MV-4-11 (cell line): ENCODE measurements at regions not wholly inside any gene's neighbourhood (a gene's known extent, or its start where the extent isn't known, plus 50 kb on each side); places are given as distances from the start of the nearest gene placed in this dataset.
"Not testable (repeated sequence)": the region's sequence is repeated elsewhere in the genome, so short reads cannot be mapped to it uniquely, and the experiment has no call there.

Experiments
- DNase-seq: peaks from one replicate; lab custom pipeline; 2025; lab: John Stamatoyannopoulos, UW

DNA sequence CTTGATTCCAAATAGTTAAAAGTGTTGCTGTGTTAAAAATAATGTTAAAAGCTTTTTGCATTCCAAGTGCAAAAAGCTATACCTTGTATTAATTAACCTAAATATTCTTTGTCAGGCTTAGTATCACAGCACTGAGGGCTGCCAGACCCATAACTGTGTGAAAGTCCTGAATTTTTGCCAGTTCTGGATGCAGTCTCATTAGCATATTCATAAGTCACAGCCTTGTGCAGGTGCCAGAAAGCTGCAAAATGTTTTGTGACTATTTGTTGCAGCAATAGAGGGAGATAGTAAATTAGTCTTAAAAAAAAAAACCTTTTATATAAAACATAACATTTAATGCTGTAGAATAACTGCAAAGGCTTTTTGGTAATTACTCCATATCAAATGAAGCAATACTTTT lies 56.6 kb downstream of the SLITRK1 start:
- DNase-seq, result no peak

DNA sequence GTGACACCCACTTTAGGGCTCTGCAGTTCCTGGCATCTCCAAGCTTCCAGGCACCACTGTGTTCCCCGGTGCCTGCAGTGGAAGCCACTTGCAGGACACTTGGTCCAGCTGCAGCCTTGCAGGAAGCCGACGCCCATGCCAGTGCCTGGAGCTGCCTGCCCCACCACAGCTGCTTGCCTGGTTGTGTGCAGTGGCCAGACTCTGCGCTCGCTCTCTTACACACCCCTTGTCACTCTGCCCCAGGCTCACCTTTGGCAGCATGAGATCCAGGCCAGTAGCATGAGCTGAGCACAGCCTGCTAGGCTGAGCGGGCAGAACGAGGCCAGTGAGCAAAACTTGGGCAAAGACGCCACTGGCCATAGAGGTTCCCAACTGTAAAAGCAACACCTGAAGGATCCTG lies 57.7 kb downstream of the SLITRK1 start:
- DNase-seq, result no peak

- no peak for DNase-seq
These were observed 58.2 kb downstream of the SLITRK1 start for GRCh38 chr13:83824120-83824519.

DNA sequence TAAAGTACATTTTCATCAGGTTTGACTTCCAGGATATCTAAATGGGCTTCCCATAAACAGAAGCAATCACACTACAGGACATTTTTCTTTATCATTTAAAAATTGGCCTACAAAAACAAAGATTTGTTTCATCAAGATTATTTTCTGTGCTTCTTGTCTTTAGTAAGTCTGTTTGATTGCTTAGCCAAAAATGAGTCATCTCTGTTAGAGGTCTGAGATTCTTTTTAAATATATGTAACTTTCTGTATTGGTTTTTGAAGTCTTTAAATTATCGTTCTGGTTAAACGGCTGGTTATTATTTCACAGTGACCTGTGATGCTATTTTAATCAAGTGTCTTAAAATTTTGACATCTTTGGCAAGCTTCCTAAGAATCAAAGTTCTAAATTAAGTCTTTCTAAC lies 62.7 kb downstream of the SLITRK1 start:
- no peak for DNase-seq

DNA sequence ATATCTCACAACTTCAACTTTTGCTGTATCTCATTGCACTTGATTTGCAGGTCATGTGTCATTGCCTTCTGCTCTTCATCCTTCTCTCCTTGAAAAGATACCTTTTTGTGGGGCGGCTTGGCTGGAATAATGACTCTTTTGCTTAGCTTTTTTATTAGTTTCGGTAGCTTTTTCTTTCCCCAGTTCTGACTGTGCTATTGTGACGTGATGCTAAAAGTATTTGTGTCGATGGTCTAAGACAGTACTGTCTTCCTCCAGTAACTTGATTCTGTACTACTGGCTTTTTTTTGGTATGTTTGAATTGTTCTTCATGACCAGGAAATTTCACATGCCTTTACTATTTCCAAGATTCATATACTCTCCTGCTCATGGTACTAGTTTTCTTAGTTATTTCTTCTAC lies 63.1 kb downstream of the SLITRK1 start:
- DNase-seq, result no peak

DNA sequence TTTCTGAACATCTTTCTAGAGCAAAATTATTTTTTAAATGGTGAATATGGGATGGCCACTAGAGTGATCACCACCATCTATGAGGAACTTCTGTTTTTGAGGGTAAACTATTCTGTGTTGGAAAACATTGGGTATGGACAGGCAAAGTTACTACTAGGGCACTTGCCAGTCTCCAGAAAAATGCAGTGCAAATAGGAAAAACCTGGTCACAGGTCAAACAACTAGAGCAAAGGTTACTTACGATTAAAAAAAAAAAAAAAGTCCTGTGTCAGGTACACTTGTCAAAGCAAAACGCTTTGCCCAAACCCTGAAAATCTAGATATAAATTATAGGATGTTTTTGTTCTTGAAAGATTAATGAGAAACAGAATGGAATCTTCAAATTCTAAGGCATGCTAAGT lies 66.2 kb downstream of the SLITRK1 start:
- DNase-seq, result no peak

DNA sequence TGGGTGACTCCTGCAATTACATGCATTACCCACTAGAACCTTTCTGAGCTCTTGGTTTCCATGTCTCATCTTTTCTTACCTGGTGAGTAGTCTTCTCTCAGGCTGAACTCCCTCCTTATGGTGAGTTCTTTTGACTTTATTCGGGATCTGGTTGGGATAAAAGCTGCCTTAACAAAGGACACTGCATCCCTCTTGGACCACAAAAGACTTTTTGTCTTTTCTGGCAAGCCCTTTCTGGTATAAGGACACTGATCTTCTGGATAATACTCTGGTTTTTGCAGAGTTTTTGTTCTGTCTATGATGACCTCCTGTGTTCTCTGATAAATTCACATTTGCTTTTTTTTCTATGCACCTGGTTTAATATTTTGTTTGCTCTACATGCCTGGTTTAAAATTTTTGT lies 66.7 kb downstream of the SLITRK1 start:
- no peak for DNase-seq

DNA sequence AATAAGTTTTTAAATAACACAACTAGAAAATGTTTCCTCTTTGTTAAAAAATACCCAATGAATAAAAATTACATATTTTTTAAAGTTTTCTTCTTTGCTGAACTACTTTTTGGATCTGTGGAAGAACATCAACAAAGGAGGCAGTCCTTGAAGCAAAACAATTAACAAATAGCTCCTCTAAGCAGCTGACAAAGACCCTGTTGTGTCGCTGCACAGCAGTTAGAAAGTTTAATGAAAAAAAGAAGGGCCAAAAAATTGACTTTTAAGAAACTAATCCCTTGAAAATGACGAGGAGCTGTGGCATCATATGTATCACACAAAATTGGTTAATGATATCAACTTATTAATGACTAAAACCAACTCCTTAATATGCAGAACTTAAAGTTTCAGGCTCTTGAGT lies 72.1 kb downstream of the SLITRK1 start:
- no peak for DNase-seq

- no peak for DNase-seq
These were observed 77.8 kb downstream of the SLITRK1 start for GRCh38 chr13:83804356-83804962.

DNA sequence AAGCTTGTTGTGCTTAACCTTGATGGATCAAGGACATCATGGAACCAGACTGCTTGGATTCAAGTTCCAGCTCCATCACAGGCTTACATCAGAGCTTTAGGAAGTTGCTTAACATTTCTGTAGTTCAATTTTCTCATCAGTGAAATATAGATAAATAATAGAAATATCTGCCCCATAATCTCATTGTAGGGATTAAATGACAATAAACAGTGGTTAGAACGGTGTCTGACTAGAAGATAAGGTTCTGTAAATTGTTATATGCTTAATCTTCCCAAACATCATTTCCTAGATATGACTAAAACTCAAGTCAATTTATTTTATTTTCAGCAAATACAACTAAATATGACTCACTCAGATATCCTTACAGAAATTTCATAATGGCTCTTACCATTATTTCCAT lies 83.5 kb downstream of the SLITRK1 start:
- DNase-seq, result no peak

DNA sequence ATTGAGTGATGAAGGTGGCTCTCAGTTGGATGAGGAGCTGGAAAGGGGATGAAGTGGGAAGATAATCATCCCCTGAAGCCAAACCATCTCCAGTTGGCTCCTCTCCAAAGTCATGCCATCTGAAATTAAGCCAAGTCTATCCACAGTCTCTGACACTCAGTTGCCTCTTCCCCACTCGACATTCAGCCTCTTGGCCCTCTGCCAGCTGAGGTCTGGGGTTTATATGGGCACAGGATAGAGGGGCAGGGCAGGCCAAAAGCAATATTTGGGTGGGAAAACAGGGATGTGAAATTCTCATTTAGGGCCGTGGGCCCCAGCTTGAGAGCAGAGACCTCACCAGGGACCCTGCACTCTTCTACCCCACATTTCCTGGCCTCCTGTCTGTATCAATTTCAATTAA lies 85.9 kb downstream of the SLITRK1 start:
- no peak for DNase-seq

- no peak for DNase-seq
These were observed 87.7 kb downstream of the SLITRK1 start for GRCh38 chr13:83794583-83794982.

DNA sequence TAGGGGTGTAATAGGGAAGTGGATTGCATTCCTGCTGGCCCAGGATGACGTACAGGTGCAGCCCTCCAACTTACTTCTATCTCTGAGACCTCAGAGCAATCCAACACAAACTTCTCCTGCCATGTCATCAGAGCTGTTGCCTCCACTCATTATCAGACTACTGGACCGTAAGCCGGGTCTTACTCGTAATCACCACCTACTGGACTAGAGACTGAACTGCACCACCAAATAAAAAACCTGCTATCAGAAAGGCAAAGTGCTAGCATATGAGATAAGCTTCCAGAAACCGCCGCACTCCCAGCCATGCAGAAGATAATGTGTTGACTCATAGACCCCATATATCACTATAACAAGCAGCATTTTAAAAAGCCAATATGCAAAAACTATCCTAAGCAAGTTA lies 102.0 kb downstream of the SLITRK1 start:
- DNase-seq, result no peak

GRCh38 chr13:83773961-83774360 lies 108.3 kb downstream of the SLITRK1 start:
- DNase-seq, result no peak

DNA sequence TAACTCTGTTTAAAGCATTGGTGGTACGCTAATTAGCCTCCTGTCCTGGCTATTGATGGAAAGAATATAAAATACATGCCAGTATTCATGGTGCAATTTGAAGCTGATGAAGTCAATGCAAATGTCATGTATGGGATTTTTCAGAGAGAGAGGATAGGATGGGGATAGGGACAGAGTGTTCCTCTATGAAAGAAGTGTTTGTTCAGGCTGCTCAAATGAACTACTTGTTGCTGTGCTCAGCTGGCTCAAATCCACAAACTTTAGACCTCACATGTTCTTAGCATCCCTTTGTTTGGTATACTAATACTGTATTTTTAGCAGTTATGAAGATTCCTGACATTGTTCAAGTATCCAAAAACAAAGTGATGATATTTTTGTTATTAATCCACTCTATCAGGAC lies 116.5 kb downstream of the SLITRK1 start:
- DNase-seq, result no peak

- DNase-seq, result no peak
These were observed 120.6 kb downstream of the SLITRK1 start for GRCh38 chr13:83761631-83762030.

DNA sequence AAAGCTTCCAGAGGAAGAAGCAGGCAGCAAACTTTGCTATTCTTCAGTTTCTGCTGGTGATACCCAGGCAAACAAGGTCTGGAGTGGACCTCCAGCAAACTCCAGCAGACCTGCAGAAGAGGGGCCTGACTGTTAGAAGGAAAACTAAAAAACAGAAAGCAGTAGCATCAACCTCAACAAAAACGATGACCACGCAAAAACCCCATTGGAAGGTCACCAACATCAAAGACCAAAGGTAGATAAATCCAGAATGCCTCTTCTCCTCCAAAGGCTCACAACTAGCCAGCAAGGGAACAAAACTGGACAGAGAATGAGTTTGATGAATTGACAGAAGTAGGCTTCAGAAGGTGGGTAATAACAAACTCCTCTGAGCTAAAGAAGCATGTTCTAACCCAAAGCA lies 127.1 kb downstream of the SLITRK1 start:
- not testable (repeated sequence) for DNase-seq

- DNase-seq, result no peak
These were observed 128.2 kb downstream of the SLITRK1 start for GRCh38 chr13:83753912-83754624.

- no peak for DNase-seq
These were observed 130.1 kb downstream of the SLITRK1 start for GRCh38 chr13:83752141-83752540.

GRCh38 chr13:83740622-83741021 lies 141.7 kb downstream of the SLITRK1 start:
- DNase-seq, result no peak

GRCh38 chr13:83738407-83738806 lies 143.9 kb downstream of the SLITRK1 start:
- no peak for DNase-seq

DNA sequence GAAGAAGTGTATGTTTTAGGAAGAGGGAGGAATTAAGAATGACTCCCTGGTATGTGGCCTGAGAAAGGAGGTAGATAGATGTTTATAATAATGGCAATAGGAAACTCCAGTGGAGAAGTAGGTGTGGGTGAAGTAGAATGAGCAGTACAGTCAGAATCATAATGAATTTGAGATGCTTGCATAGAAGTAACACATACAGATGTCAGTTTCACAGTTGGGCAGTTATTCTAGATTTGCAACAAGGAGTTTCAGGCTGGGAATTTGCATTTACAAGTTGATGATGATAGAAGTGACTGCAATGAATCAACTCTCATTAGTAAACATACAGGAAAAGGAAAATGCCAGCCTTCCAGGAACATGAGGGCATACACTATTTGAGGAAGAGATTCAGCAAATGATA lies 149.0 kb downstream of the SLITRK1 start:
- DNase-seq, result no peak

DNA sequence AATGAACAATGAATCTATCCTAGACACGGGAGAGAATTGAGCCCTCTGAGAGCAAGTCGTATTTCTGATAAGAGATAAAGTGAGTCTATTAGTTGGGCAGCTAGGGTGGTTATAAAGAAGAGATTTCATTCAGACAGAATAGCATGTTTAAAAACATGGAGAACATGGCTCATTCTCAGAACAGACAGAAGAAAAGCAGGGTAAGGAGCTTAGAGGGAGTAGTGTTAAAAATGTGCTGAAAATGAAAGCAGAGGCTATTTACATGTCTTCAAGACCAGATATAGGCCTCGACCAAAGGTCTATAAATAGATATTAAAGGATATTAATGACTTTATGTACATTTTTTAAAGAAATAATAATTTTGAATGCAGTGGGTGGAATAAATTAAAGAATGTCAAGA lies 149.5 kb downstream of the SLITRK1 start:
- no peak for DNase-seq

- no peak for DNase-seq
These were observed 151.2 kb downstream of the SLITRK1 start for GRCh38 chr13:83731113-83731512.
